ENCODE measurements at regions not wholly inside any gene's neighbourhood (a gene's known extent, or its start where the extent isn't known, plus 50 kb on each side); places are given as distances from the start of the nearest gene placed in this dataset.

DNA sequence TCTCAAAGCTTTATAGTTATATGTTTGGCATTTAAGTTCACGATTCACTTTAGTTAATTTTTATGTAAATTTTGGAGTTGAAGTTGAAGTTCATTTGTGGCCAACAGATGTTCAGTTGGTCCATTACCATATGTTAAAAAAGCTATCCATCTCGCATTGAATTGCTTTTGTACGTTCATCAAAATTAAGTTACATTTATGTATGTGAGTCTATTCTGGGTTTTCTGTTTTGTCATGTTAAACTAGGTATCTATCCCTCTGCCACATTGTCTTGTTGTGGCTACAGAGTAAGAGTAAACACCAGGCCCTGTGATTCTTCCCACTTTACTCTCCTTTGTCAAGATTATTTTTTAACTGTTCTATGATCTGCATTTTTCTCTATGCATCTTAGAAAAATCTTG is 237.3 kb downstream of the BMP2 start:
- intact Hi-C loops (cut with micrococcal nuclease) (no loop called here), dilution Hi-C loops (cut with HindIII; ENCODE audit: low sequenced_read_pairs, unreplicated experiment) (no loop called here), in situ Hi-C loops (cut with MboI; ENCODE audit: low sequenced_read_pairs) (no loop called here)
- Histone ChIP-seq H3K9ac (ENCODE audit: low read depth, low read length) (no peak overlapping the region), H3K4me1 (ENCODE audit: control insufficient read depth, insufficient read depth, low read length) (no peaks in the 10 kb centered on the region), H3K9me1 (ENCODE audit: insufficient read depth, low read length) (no peaks in the 10 kb centered on the region), H3K27me3 (ENCODE audit: control insufficient read depth, insufficient read depth, low read length) (no peaks in the 10 kb centered on the region), H4K8ac (ENCODE audit: low read depth in 2 of 2, low read length in 2 of 2) (no peak overlapping the region), H3K56ac (ENCODE audit: extremely low read depth, insufficient read depth, low read length) (no peak overlapping the region), H4K20me1 (ENCODE audit: insufficient read depth, low read length) (no peaks in the 10 kb centered on the region), H2BK15ac (ENCODE audit: low read depth, low read length) (no peak overlapping the region), H3K14ac (replicated peaks; ENCODE audit: low read depth, low read length) (no peak overlapping the region), H2BK5ac (ENCODE audit: low read depth, low read length, poor library complexity, severe bottlenecking) (no peak overlapping the region), H4K5ac (ENCODE audit: low read depth, low read length) (no peak overlapping the region), H2AFZ (replicated peaks; ENCODE audit: low read length, poor library complexity) (no peak overlapping the region), H3K79me1 (ENCODE audit: low read depth in 1 of 2, low read length in 2 of 2) (no peaks in the 10 kb centered on the region), H2AK5ac (ENCODE audit: low read depth, low read length) (no peak overlapping the region), H3K9me3 (ENCODE audit: control insufficient read depth, insufficient read depth, low read length) (0 out of 2 replicates have a peak, but pooled peaks cover 2% of the 10 kb centered on the region), H3K4me2 (ENCODE audit: low read depth, low read length) (no peak overlapping the region), H3K27ac (ENCODE audit: insufficient read depth, low read length) (no peak overlapping the region), H2AK9ac (replicated peaks; ENCODE audit: low read depth, low read length, poor library complexity) (no peak overlapping the region), H2BK120ac (ENCODE audit: low read depth, low read length) (no peak overlapping the region), H2BK20ac (ENCODE audit: low read depth, low read length) (no peak overlapping the region), H3K4me3 (ENCODE audit: insufficient read depth, low read depth, low read length) (no peak overlapping the region), H3K23ac (ENCODE audit: low read depth, low read length) (no peak overlapping the region), H3K18ac (ENCODE audit: low read depth, low read length) (no peak overlapping the region), H3K36me3 (ENCODE audit: control insufficient read depth, insufficient read depth, low read length) (no peaks in the 10 kb centered on the region), H4K91ac (ENCODE audit: insufficient read depth, low read depth, low read length) (no peak overlapping the region), H3K4ac (ENCODE audit: low read depth, low read length) (no peak overlapping the region)
- TF ChIP-seq, protein P1, sequence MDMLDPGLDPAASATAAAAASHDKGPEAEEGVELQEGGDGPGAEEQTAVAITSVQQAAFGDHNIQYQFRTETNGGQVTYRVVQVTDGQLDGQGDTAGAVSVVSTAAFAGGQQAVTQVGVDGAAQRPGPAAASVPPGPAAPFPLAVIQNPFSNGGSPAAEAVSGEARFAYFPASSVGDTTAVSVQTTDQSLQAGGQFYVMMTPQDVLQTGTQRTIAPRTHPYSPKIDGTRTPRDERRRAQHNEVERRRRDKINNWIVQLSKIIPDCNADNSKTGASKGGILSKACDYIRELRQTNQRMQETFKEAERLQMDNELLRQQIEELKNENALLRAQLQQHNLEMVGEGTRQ (IDR thresholded peaks at IDR 0.05; ENCODE audit: low read depth, low read length) = no peak
- no peak for TF ChIP-seq MXI1 (IDR thresholded peaks at IDR 0.05; ENCODE audit: borderline replicate concordance, low read depth, low read length)
- no peak for TF ChIP-seq NFE2L2 (IDR thresholded peaks at IDR 0.05; ENCODE audit: low read depth, low read length)
- no peak for TF ChIP-seq MAFK (IDR thresholded peaks at IDR 0.05; ENCODE audit: low read depth, low read length)
- TF ChIP-seq MAZ (IDR thresholded peaks at IDR 0.05; ENCODE audit: borderline replicate concordance, low read depth, low read length) = no peak
- TF ChIP-seq, protein P2, sequence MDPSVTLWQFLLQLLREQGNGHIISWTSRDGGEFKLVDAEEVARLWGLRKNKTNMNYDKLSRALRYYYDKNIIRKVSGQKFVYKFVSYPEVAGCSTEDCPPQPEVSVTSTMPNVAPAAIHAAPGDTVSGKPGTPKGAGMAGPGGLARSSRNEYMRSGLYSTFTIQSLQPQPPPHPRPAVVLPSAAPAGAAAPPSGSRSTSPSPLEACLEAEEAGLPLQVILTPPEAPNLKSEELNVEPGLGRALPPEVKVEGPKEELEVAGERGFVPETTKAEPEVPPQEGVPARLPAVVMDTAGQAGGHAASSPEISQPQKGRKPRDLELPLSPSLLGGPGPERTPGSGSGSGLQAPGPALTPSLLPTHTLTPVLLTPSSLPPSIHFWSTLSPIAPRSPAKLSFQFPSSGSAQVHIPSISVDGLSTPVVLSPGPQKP (IDR thresholded peaks at IDR 0.05; ENCODE audit: borderline replicate concordance, low read depth, low read length) = no peak
- TF ChIP-seq RFX5 (IDR thresholded peaks at IDR 0.05; ENCODE audit: low read depth, low read length) = no peak
- TF ChIP-seq CEBPB (IDR thresholded peaks at IDR 0.05; ENCODE audit: low read depth, low read length) = no peak
- no peak for TF ChIP-seq SMC3 (IDR thresholded peaks at IDR 0.05; ENCODE audit: low read depth, low read length)
- TF ChIP-seq POLR2A (IDR thresholded peaks at IDR 0.05; ENCODE audit: low read depth, low read length) = no peak
- TF ChIP-seq, protein P3, sequence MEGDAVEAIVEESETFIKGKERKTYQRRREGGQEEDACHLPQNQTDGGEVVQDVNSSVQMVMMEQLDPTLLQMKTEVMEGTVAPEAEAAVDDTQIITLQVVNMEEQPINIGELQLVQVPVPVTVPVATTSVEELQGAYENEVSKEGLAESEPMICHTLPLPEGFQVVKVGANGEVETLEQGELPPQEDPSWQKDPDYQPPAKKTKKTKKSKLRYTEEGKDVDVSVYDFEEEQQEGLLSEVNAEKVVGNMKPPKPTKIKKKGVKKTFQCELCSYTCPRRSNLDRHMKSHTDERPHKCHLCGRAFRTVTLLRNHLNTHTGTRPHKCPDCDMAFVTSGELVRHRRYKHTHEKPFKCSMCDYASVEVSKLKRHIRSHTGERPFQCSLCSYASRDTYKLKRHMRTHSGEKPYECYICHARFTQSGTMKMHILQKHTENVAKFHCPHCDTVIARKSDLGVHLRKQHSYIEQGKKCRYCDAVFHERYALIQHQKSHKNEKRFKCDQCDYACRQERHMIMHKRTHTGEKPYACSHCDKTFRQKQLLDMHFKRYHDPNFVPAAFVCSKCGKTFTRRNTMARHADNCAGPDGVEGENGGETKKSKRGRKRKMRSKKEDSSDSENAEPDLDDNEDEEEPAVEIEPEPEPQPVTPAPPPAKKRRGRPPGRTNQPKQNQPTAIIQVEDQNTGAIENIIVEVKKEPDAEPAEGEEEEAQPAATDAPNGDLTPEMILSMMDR (conservative IDR thresholded peaks at IDR 0.05; ENCODE audit: low read depth, low read length) = no peak
- TF ChIP-seq RAD21 (IDR thresholded peaks at IDR 0.05; ENCODE audit: low read length) = no peak
- TF ChIP-seq BHLHE40 (IDR thresholded peaks at IDR 0.05; ENCODE audit: low read depth, low read length) = no peak
- no peak for TF ChIP-seq RCOR1 (IDR thresholded peaks at IDR 0.05; ENCODE audit: insufficient replicate concordance, low read length)
- no peak for TF ChIP-seq CHD1 (IDR thresholded peaks at IDR 0.05; ENCODE audit: low read depth, low read length)
- ChIA-PET POLR2A (ENCODE audit: unreplicated experiment) (no interaction called here), CTCF (no interaction called here)
- DNase-seq (no peak), ATAC-seq (ENCODE audit: low read depth) (no peak)
- no CpG with 5 or more reads among the region's 3 CpGs for WGBS, 2 experiments (ENCODE audit: extremely low coverage in 2 of 2, insufficient read length in 1 of 2)
- BruUV-seq (replicated peaks) = no TSS peak
